Type B pancreatic cell (in vitro differentiated cells): ENCODE measurements at regions not wholly inside any gene's neighbourhood (a gene's known extent, or its start where the extent isn't known, plus 50 kb on each side); places are given as distances from the start of the nearest gene placed in this dataset.

ENCODE experiments used
- DNase-seq: peaks from one replicate; pipeline ENCODE4 v3.0.0; 2021; ENCODE audit warnings: mixed read lengths; ENCODE audit not compliant: unreplicated experiment; ENCODE audit errors: extremely low spot score
- H3K27ac Mint-ChIP-seq: 2 replicates; pipeline ENCODE4 v1.8.0; 2021; ENCODE audit warnings: mild to moderate bottlenecking, mixed read lengths
- H3K27me3 Mint-ChIP-seq: 2 replicates; pipeline ENCODE4 v1.8.0; 2021; ENCODE audit warnings: mixed read lengths
- H3K36me3 Mint-ChIP-seq: 2 replicates; pipeline ENCODE4 v1.8.0; 2021; ENCODE audit warnings: mixed read lengths
- H3K4me1 Mint-ChIP-seq: one replicate; pipeline ENCODE4 v1.8.0; 2021; ENCODE audit warnings: mixed read lengths; ENCODE audit not compliant: unreplicated experiment
- H3K4me3 Mint-ChIP-seq: 2 replicates; pipeline ENCODE4 v1.8.0; 2021; ENCODE audit warnings: mild to moderate bottlenecking, mixed read lengths
- H3K9me3 Mint-ChIP-seq: 2 replicates; pipeline ENCODE4 v1.8.0; 2021; ENCODE audit warnings: mixed read lengths
- CTCF ChIP-seq: fragments of 200-600 bp; sonication (generic); conservative IDR thresholded peaks from 2 replicates; pipeline ENCODE4 v1.5.0; 2021; ENCODE audit warnings: antibody characterized with exemption, mild to moderate bottlenecking

- no peak overlapping the region for H3K4me3 Mint-ChIP-seq
These were observed 52.5 kb upstream of the NBL1 start for GRCh38 chr1:19591482-19592091.

GRCh38 chr1:19585507-19585906 is 58.6 kb upstream of the NBL1 start:
- no peak for TF ChIP-seq CTCF
- Mint-ChIP-seq H3K36me3 (no peaks in the 10 kb centered on the region), H3K4me3 (no peak overlapping the region), H3K27me3 (peaks cover 5% of the 10 kb centered on the region), H3K9me3 (no peaks in the 10 kb centered on the region), H3K4me1 (no peaks in the 10 kb centered on the region), H3K27ac (no peak overlapping the region)
- DNase-seq: no peak

More at GRCh38 chr1:19591482-19592091, 52.5 kb upstream of the NBL1 start:
- no peak for TF ChIP-seq CTCF
- Mint-ChIP-seq H3K4me1 (peaks cover 4% of the 10 kb centered on the region), H3K27me3 (peaks cover 11% of the 10 kb centered on the region), H3K27ac (no peak overlapping the region), H3K9me3 (no peaks in the 10 kb centered on the region), H3K36me3 (no peaks in the 10 kb centered on the region)
- no peak for DNase-seq

GRCh38 chr1:19582318-19582717 is 61.8 kb upstream of the NBL1 start:
- no peaks in the 10 kb centered on the region for H3K36me3 Mint-ChIP-seq
- DNase-seq: no peak

GRCh38 chr1:19581381-19581780 is 62.7 kb upstream of the NBL1 start:
- Mint-ChIP-seq H3K27ac (no peak overlapping the region), H3K9me3 (no peaks in the 10 kb centered on the region), H3K4me1 (no peaks in the 10 kb centered on the region), H3K27me3 (peaks cover 3% of the 10 kb centered on the region), H3K4me3 (no peak overlapping the region), H3K36me3 (no peaks in the 10 kb centered on the region)
- no peak for DNase-seq
- no peak for TF ChIP-seq CTCF

More at GRCh38 chr1:19582318-19582717, 61.8 kb upstream of the NBL1 start:
- H3K4me1 Mint-ChIP-seq: no peaks in the 10 kb centered on the region
- no peaks in the 10 kb centered on the region for H3K27me3 Mint-ChIP-seq
- no peaks in the 10 kb centered on the region for H3K9me3 Mint-ChIP-seq
- H3K4me3 Mint-ChIP-seq: no peak overlapping the region
- H3K27ac Mint-ChIP-seq: no peak overlapping the region
- TF ChIP-seq CTCF: peak; percentile 72

- no peak for DNase-seq
- Mint-ChIP-seq H3K36me3 (no peaks in the 10 kb centered on the region), H3K9me3 (no peaks in the 10 kb centered on the region), H3K27me3 (peaks cover 5% of the 10 kb centered on the region), H3K27ac (no peak overlapping the region), H3K4me3 (no peak overlapping the region), H3K4me1 (no peaks in the 10 kb centered on the region)
- no peak for TF ChIP-seq CTCF
These were observed 66.5 kb upstream of the NBL1 start for GRCh38 chr1:19577561-19577960.

- H3K27me3 Mint-ChIP-seq: peaks cover 6% of the 10 kb centered on the region
- no peaks in the 10 kb centered on the region for H3K9me3 Mint-ChIP-seq
- H3K27ac Mint-ChIP-seq: no peak overlapping the region
- DNase-seq: no peak
- no peaks in the 10 kb centered on the region for H3K4me1 Mint-ChIP-seq
- H3K4me3 Mint-ChIP-seq: no peak overlapping the region
- TF ChIP-seq CTCF: no peak
- no peaks in the 10 kb centered on the region for H3K36me3 Mint-ChIP-seq
These were observed 67.1 kb upstream of the NBL1 start for GRCh38 chr1:19577036-19577435.
